HK-2 (cell line): ENCODE measurements at regions not wholly inside any gene's neighbourhood (a gene's known extent, or its start where the extent isn't known, plus 50 kb on each side); places are given as distances from the start of the nearest gene placed in this dataset.
A peak's percentile ranks its signal among the peaks of the same experiment; 100 is the strongest.

Experiments used
- DNase-seq: peaks from one replicate; pipeline ENCODE4 v3.0.0-alpha.2; 2018; ENCODE audit not compliant: unreplicated experiment

DNA sequence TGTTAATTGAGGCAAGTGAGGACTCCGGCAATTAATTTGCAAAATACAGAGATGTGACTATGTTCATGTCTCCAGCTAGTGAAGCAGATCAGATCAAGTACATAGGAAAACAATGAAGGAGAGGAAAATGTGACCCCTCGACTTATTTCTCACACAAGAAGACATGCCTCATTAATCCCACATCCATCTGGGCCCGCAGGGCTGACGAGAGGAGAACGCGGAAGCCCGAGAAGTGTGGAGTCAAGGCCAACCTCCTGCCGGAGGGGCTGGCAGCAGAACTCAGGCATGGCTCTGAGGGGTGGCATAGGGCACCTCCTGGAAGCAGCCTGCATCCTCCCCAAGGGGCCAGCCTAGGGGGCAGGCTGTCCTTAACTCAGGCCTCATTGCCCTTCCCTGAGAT is 54.4 kb downstream of the ZNF503 start:
- DNase-seq: no peak

DNA sequence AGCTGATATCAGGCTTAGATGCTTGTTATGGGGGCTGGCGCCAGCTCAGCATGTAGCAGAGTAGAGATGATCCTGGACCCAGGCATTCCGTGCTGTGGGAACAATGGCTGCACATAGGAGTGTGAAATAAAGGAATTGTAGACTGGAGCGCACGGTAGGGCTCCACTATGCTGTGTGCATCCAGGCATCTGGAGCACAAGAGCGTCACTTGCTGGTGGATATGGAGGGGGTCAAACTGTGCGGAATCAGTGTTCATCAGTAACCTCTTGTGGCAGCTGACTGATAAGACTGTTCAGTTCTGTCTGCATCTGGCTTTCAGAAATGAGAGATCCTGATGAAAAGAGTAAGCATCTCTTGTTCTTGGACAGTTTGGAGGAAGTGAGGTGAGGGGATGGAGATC is 55.8 kb downstream of the ZNF503 start:
- no peak for DNase-seq

DNA sequence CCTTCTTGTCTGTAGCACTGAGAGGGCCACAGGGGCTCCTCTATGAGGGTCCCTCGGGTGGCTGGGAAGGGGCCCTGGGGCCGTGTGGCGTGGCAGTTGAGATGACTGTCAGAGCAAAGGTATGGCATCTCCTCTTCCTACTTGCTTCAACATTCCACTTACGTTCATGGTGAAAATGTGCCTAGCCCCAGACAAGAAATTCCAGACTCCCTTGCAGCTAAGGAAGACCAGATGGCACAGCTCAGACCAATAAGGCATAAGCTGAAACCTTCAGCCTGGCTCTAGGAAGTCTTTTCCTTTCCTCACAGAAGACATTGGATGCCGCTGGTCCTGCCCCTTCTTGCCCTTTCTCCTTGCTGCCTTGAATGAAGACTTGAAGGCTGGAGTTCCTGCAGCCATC is 57.4 kb downstream of the ZNF503 start:
- no peak for DNase-seq

DNA sequence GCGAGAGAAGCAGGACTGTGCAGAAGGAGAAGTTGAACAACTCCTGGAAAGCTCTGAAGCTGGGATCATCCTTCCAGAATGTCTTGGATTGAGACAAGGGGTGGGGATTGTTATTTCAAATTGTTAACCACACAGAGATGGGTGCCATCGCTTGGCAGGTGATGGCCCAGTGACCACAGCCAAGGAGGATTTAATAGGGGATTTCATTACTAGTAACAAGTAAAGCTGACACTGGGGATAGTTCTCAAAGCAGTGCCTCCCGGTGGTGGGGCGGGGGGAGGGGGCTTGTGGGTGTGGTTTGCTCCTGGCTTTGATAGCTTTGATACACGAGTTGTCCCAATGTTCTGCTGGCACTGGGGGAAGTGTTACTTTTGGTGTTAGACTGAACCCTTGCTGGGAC is 59.2 kb downstream of the ZNF503 start:
- no peak for DNase-seq

DNA sequence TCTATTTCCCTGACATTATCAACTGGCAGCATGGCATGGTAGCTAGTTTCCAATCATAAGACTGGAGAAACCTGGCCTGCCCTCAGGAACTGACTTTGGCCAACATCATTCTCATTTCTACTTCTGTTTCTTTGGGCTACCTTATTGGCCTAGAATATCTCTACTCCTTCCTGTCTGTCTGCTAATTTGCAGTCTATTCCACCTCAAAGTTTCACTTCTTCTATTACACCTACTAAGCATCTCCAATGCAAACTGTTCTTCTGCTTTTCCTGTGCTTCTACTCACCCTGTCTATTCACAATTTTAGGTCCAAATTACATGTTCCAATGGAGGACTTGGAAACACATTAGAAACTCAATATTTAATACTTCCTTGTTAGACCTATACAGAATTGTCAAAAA is 65.6 kb downstream of the ZNF503 start:
- DNase-seq: no peak

DNA sequence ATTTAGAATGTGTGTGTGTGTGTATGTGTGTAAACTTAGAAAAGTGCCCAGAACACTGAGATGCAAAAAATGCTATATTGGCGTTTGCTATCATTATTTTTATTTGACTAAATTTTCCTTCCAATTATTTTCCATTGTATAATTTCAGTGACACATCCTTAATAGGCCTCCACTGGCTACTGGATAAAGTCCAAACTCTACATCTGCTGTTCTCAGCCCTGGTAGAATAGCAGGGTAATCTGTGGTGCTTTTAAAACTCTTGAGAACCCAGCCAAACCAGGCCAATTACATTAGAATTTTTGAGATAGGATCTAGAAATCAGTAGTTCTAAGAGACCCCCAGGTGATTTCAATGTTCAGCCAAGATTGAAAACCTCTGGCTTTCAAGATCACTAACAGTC is 66.4 kb downstream of the ZNF503 start:
- DNase-seq: no peak

DNA sequence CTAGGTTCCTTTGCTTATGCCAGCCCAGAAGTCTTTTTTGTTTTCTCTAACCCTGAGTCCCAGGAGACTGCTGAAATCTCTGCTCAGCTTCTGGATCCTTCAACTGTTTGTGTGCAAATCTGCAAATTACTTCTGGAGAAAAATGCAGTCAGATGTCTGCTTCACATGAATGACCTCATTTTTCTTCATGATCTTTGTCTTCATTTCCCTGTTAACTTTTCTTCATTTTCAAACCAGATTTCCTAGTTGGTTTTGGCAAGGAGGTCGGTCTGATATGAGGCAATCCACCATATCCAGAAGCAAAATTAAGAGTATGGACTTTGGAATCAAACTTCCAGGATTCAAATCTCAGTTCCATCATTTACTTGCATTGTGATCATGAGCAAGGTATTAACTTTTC is 66.8 kb downstream of the ZNF503 start:
- no peak for DNase-seq

DNA sequence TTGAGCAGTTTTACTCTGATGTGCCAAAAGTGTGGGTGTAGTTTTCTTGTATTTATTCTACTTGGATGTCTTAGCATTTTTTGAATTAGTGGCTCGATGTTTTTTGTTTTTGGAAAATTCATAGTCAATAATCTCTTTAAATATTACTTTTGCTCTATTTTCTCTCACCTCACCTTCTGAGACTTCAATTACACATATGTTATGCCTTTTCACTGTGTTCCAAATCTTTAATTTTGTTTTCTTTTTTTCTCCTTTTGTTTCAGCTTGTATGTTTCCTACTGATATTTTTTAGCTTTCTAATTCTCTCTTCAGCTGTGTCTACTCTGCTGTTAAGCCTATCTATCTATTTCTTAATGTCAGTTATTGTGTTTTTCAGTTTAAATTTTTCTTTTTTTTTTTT is 69.5 kb downstream of the ZNF503 start:
- DNase-seq: no peak

DNA sequence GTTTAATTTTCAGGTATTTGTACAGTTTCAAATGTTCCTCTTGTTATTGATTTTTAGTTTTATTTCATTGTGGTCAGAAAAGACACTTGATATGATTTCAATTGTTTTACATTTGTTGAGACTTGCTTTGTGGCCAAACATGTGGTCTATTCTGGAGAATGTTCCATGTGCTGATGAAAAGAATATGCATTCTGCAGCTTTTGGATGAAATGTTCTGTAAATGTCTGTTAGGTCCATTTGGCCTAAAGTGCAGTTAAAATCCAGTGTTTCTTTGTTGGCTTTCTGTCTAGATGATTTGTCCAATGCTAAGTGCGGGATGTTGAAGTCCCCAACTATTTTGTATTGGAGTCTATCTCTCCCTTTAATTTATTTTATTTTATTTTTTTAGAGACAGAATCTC is 70.5 kb downstream of the ZNF503 start:
- DNase-seq: no peak

DNA sequence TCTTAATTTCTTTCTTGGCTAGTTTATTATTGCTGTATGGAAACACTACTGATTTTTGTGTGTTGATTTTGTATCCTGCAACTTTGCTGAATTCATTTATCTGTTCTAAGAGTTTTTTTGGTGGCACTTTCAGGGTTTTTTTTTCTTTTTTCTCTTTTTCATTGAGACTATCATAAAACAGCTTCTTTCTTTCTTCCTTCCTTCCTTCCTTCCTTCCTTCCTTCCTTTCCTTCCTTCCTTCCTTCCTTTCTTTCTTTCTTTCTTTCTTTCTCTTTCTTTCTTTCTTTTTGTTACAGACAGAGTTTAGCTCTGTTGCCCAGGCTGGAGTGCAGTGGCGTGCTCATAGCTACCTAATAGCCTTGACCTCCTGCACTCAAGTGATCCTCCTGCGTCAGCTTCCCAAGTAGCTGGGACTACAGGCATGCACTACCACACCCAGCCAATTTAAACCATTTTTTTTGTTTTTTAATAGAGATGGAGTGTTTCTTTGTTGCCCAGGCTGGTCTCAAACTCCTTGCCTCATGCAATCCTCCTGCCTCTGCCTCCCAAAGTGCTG is 72.3 kb downstream of the ZNF503 start:
- no peak for DNase-seq

DNA sequence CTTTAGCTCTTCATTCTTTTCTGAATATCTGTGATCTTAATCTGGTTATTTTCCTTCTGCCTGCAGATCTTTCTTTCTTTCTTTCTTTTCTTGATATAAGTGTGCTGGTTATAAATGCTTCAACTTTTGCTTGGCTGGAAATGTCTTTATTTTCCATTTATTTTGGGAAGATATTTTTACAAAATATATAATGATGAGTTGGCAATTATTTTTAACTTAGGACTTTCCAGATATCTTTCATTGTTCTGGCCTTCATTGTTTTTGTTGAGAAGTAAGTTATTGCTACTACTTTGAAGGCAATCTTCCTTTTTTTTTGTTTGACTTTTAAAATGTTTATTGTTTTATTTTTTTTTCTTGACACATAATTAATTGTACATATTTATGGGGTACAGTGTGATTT is 75.3 kb downstream of the ZNF503 start:
- no peak for DNase-seq

DNA sequence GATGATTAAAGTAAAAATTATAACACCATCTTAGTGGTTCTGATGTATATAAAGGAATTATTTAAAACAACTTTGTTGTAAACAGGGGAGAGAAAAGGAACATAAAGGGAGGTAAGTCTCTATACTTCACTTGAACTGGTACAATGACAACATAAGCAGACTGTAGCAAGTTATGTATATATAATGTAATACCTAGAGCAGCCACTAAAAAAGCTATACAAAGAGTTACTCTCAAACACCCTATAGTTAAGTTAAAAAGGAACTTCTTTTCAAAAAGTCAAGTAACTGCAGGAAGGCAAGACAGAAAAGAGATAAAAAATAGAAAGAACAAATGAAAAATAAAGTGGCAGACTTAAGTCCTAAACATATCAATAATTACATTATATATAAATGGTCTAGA is 82.3 kb downstream of the ZNF503 start:
- DNase-seq: no peak

DNA sequence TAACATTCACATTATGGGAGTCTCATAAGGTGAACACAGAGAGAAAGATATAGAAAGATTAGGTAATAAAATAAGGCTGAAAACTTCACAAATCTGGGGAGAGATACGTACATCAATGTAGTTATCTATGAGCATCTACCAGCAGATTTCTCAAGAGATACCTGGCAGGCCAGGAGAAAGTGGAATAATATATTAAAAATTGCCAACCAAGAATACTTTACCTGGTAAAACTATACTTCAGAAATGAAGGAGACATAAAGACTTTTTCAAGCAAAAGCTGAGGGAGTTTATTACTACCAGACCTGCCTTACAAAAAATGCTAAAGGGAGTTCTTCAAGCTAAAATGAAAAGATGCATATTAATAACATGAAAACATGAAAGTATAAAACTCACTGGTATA is 78.8 kb upstream of the COMTD1 start:
- no peak for DNase-seq

DNA sequence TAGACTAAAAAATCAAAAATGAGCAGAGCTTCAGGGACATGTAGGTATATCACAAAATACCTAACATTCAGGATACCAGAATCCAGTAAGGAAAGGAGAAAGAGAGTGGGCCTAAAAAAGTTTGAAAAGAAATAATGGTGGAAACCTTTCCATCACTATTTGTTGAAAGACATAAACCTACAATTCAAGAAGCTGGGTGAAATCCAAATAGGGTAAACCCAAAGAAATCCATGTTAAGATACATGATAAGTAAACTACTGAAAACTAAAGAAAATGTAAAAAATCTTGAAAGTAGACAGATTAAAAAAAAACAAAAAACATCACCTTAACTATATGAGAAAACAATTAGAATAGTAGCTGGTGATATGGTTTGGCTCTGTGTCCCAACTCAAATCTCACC is 76.7 kb upstream of the COMTD1 start:
- no peak for DNase-seq

DNA sequence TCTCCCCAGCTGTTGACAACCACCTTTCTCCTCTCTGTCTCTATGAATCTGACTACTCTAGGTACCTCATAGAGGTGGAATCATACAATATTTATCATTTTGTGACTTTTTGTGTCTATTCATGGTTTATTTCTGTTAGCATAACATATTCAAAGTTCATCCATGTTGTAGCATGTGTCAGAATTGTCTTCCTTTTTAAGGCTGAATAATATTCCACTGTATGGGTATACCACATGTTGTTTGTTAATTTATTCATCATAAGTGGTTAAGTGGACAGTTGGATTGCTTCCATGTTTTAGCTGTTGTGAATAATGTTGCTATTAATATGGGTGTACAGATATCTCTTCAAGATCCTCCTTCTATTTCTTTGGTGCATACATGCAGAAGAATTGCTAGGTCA is 69.9 kb upstream of the COMTD1 start:
- no peak for DNase-seq

DNA sequence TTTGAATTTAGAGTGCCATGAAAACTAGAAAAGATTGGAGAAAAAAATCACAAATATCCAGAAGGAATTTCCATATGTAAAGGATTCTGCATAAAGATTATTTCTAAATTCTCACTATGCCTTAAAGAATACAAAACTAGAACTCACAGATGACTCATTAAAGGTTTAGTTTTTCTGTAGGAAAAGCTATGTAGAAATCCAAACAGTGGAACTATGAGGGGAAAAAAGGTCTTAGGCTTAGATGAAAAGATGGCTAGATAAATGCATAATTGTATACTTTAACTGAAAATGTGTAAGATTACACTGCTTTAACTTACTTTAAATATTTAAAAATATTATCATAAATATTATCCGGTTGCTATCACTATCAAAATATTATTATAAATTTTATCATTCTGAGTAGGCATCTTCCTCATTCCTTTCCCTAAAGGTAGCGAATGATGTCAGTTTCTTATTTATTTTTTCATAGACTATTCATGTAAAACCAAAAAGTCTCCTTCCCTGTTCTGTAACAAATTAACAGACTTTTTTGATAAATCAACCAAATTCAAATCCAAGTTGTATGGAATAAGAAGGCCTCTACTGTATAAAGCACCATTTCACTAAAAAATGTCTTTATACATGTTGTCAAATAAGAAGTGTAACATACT is 69.1 kb upstream of the COMTD1 start:
- no peak for DNase-seq

DNA sequence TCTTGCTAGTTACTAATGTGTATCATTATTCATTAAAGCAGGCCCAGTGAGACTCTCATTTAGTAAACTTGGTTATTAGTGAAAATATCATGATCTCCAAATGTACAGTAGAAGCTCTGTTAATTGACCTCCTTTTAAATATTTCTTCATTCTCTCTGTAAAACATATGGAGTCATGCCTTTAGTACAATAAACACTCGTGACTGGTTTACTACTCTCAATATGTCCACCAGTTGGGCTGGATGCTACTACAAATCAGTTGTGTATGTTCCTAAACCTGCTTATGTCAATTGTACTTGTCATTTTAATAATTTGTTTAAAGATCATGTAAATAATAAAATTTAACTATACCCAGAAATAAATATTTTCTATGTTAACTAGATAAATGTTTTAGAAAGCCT is 68.6 kb upstream of the COMTD1 start:
- no peak for DNase-seq

DNA sequence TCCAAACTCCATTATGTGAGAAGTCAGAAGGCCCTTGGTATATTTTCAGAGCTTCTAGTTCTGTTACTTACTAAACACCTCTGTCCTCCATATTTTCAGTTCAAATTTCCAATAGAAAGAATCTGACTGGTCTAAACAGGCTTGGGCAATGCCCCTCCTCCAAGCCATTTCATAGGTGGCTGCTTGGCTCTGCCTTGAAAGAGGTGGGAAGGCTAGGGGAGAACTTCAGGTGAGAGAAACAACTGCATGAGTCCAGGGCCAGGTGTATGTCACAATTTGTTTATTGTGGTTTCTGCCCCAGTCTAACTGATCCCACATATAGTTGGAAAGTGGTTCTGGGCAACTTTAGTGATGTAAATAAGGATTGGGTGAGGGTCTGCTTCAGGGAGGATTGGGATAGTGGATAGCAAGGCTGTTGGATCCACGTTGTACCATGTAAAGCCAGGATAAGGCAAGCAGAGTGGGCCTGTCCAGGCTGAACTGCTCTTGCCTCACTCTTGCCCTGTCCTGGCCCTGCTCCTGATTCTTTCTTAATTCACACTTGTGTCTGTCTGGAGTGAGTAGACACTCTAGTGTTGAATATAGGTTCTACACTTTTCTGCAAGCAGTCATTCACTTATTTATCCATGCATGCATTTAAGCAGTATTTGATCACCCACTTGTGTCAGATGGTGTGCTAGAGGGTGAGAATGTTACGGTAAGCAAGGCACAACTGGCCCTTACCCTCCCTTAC is 67.5 kb upstream of the COMTD1 start:
- DNase-seq: no peak

DNA sequence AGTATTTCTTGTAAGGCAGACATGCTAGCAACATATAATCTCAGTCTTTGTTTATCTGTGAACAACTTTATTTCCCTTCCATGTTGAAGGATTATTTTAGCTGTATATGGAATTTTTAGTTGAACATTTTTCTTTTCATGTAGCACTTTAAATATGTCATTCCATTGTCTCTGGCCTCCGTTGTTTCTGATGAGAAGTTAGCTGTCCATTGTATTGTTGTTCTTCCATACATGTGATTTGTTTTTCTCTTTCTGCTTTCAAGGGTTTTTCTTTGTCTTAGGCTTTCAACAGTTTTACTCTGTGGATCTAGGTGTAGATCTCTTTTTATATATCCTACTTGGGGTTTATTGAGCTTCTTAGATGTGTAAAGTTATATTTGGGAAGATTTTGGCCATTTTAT is 66.3 kb upstream of the COMTD1 start:
- no peak for DNase-seq

DNA sequence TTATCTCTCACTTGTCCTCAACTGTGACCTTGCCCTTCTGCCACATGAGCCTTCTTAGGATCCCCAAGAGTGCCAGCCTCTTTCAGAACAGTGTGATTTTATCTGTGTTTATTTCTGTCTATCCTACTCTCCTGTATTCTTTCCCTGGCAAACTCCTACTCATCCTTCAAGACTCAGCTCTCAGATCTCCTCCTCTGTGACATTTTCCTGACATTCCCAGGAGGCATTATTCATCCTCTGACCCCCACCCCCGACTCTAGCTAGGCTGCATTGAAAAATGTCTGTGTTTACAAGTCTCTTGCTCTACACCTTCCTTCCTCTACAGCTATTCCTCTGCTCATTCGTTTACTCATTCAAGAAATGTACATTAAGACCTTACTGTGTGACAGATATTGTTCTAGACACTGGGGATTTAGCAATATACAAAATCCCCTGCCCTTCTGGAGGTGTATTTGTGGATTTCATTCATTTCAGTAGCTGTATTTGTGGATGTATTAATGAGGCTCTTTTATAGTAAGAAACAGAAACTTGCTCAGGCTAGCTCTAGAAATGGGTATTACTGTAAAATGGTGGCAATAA is 61.4 kb upstream of the COMTD1 start:
- no peak for DNase-seq

DNA sequence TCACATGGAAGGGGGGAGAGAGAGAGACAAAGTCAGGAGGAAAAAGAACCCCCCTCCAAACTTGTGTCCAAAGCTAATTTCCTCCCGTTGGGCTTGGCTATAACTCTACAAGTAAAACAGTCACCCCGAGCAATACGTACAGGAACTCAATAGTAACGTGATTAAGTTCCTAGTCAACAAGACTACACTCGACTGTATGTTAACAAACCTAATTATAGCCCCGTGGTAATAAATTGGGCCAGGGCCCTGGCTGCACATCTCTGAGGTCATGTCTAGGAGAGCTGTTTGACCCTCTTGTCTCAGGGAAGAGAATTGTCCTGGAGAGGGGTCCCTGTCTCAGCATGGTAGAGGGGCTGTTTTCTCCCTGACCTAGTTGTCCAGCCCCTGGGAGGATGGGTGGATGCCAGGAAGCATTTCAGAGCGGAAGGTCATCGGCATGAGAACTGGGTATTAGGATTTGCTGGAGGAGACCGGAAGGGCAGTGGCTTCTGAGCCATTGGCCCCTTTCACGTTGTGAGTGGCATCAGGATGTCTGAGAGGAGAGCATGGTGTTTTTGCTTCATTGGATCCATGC is 60.2 kb upstream of the COMTD1 start:
- DNase-seq: no peak

DNA sequence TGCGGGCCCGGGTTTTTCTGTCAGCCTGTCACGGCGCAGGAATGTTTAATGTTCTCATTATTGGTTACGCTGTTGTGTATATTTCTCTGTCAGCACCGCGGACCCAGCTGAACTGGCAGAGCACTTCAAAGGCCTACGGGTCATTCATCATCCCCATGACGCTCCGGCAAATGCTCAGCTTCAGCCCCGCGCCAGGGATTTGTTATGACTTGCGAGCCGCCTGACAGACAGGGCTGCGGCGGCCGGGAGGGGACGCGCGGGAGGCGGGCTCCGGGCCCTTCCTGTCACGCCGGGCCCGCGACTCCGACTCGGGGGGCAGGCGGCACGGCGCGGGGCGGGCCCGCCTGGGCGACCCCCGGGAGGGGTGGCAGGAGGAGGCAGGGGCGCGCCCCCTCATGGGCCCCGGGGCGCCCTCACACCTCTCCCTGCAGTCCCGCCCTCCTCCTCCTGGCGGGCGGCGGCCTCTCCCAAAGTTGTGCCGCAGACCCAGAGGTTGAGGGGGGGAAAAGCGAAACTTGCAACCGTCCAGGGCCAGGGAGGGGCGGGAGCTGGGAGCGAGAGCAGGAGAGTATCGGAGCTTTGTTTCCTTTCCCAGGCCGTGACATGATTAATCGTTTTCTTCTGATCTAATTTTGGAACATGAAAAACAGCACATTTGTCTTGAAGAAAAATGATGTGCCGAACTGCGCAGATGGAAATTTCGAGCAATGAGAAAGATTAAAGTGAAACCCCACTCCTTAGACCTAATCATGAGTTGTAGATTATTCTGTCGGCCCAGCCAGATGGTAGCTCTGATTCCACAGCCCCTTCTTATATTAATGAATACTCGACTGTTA is 59.3 kb upstream of the COMTD1 start:
- DNase-seq: peak; percentile 86
